Thoracic aorta (tissue), 2 donors: ENCODE measurements at regions not wholly inside any gene's neighbourhood (a gene's known extent, or its start where the extent isn't known, plus 50 kb on each side); places are given as distances from the start of the nearest gene placed in this dataset.

Experiments
- ATAC-seq: fragments of 150-250 bp; one replicate; pipeline ENCODE4 v1.8.0; 2017; ENCODE audit warnings: low read depth; ENCODE audit not compliant: insufficient number of reproducible peaks, low FRiP score
- DNase-seq: peaks from one replicate; pipeline ENCODE4 v3.0.0-alpha.2; 2020; ENCODE audit warnings: low spot score
- H3K27ac ChIP-seq, 2 donors: fragments of 200-600 bp; sonication (generic); 1 replicate in 1 of 2; 2 replicates in 1 of 2; pipeline ENCODE4 v1.5.1; 2016; ENCODE audit warnings: mild to moderate bottlenecking in 2 of 2, moderate library complexity in 2 of 2
- H3K27me3 ChIP-seq: fragments of 200-600 bp; sonication (generic); replicated peaks from 2 replicates; pipeline ENCODE4 v1.6.0; 2016; ENCODE audit warnings: mild to moderate bottlenecking; ENCODE audit not compliant: insufficient read depth
- H3K36me3 ChIP-seq: fragments of 200-600 bp; sonication (generic); one replicate; pipeline ENCODE4 v1.5.1; 2016
- H3K4me1 ChIP-seq, 2 donors: fragments of 200-600 bp; sonication (generic); 1 replicate in 1 of 2; 2 replicates in 1 of 2; pipeline versions ENCODE4 v1.5.1 to v1.6.0; 2016; ENCODE audit warnings: low read depth in 2 of 2, mild to moderate bottlenecking in 1 of 2; ENCODE audit not compliant: control insufficient read depth in 1 of 2
- H3K4me3 ChIP-seq: fragments of 200-600 bp; sonication (generic); 2 replicates; pipeline ENCODE4 v1.5.1; 2016; ENCODE audit warnings: mild to moderate bottlenecking
- H3K9me3 ChIP-seq: fragments of 200-600 bp; sonication (generic); 2 replicates; pipeline ENCODE4 v1.5.1; 2016
- CTCF ChIP-seq: fragments of 200-600 bp; sonication (generic); IDR thresholded peaks from one replicate; pipeline ENCODE4 v1.5.1; 2019; ENCODE audit warnings: antibody characterized with exemption

GRCh38 chr2:23012499-23012898 lies 372.5 kb upstream of the KLHL29 start:
- H3K4me3 ChIP-seq, result no peak overlapping the region
- no peaks in the 10 kb centered on the region for H3K36me3 ChIP-seq
- no peak overlapping the region for H3K27ac ChIP-seq
- H3K4me1 ChIP-seq, result no peaks in the 10 kb centered on the region
- no peak for TF ChIP-seq CTCF
- H3K9me3 ChIP-seq, result no peaks in the 10 kb centered on the region
- ATAC-seq, result no peak
- no peak for DNase-seq
- H3K27me3 ChIP-seq, result no peaks in the 10 kb centered on the region

GRCh38 chr2:23015651-23016200 lies 369.3 kb upstream of the KLHL29 start:
- Histone ChIP-seq H3K36me3 (no peaks in the 10 kb centered on the region), H3K4me3 (no peak overlapping the region), H3K9me3 (no peaks in the 10 kb centered on the region), H3K4me1 (no peaks in the 10 kb centered on the region), H3K27me3 (no peaks in the 10 kb centered on the region), H3K27ac (no peak overlapping the region)
- ATAC-seq, result no peak
- no peak for TF ChIP-seq CTCF
- DNase-seq, result no peak

- no peak for DNase-seq
- no peak overlapping the region for H3K4me3 ChIP-seq
- no peaks in the 10 kb centered on the region for H3K36me3 ChIP-seq
- no peaks in the 10 kb centered on the region for H3K4me1 ChIP-seq
- ATAC-seq, result no peak
- TF ChIP-seq CTCF, result no peak
- H3K27me3 ChIP-seq, result no peaks in the 10 kb centered on the region
- no peaks in the 10 kb centered on the region for H3K9me3 ChIP-seq
- H3K27ac ChIP-seq, result no peak overlapping the region
Measured at GRCh38 chr2:23019476-23019875, 365.5 kb upstream of the KLHL29 start.

- TF ChIP-seq CTCF, result no peak
- H3K36me3 ChIP-seq, result no peaks in the 10 kb centered on the region
- no peaks in the 10 kb centered on the region for H3K9me3 ChIP-seq
- no peak for ATAC-seq
- H3K4me1 ChIP-seq, result no peaks in the 10 kb centered on the region
- no peak overlapping the region for H3K4me3 ChIP-seq
- no peak for DNase-seq
- no peaks in the 10 kb centered on the region for H3K27me3 ChIP-seq
- H3K27ac ChIP-seq, result no peak overlapping the region
Measured at GRCh38 chr2:23020659-23021058, 364.3 kb upstream of the KLHL29 start.

- Histone ChIP-seq H3K9me3 (no peaks in the 10 kb centered on the region), H3K36me3 (no peaks in the 10 kb centered on the region), H3K4me3 (no peak overlapping the region), H3K27ac (no peak overlapping the region), H3K4me1 (no peaks in the 10 kb centered on the region), H3K27me3 (no peaks in the 10 kb centered on the region)
- TF ChIP-seq CTCF, result no peak
- DNase-seq (no peak), ATAC-seq (no peak)
Measured at GRCh38 chr2:23021311-23022120, 363.5 kb upstream of the KLHL29 start.
